ENCODE measurements at regions not wholly inside any gene's neighbourhood (a gene's known extent, or its start where the extent isn't known, plus 50 kb on each side); places are given as distances from the start of the nearest gene placed in this dataset.

DNA sequence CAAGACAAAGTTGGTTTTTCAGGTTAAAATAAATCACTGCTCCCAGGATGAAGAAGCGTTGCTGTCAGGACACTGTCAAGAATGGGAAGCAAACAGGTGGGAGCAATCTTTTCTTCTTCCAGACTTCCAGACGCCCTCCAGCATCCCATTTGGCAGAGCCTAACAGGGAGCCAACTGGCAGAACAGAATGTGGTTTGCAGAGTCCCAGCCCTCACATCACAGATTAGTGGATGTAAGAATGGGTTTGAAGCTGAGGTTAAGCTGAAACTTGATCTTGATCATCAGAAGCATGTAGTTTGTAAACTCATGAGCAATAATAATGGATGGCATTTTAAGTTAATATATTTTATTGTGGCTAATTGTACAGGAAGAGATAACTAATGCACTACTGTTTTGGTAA, 636.4 kb downstream of the SLC6A15 start:
- no peak overlapping the region for H3K27ac ChIP-seq
- TF ChIP-seq, protein P1, sequence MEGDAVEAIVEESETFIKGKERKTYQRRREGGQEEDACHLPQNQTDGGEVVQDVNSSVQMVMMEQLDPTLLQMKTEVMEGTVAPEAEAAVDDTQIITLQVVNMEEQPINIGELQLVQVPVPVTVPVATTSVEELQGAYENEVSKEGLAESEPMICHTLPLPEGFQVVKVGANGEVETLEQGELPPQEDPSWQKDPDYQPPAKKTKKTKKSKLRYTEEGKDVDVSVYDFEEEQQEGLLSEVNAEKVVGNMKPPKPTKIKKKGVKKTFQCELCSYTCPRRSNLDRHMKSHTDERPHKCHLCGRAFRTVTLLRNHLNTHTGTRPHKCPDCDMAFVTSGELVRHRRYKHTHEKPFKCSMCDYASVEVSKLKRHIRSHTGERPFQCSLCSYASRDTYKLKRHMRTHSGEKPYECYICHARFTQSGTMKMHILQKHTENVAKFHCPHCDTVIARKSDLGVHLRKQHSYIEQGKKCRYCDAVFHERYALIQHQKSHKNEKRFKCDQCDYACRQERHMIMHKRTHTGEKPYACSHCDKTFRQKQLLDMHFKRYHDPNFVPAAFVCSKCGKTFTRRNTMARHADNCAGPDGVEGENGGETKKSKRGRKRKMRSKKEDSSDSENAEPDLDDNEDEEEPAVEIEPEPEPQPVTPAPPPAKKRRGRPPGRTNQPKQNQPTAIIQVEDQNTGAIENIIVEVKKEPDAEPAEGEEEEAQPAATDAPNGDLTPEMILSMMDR (conservative IDR thresholded peaks at IDR 0.05) = no peak

DNA sequence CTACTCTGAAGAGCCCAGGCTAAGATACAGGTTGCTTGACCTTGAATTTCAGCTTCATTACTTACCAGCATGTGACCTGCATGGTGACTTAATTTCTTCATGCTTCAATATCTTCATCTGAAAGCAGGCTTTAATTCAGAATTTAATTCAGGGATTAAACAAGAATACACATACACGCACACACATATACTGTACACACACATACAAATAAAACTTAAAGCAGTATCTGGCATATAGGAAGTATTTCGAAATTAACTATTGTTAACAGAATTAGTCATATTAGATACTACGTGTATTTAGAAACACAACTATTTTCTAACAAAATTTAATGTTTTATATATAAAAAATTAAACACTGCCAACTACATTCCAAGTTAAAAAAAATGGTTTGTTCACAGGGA, 640.3 kb downstream of the SLC6A15 start:
- no peak overlapping the region for H3K27ac ChIP-seq
- TF ChIP-seq, protein P1 (conservative IDR thresholded peaks at IDR 0.05) = no peak

DNA sequence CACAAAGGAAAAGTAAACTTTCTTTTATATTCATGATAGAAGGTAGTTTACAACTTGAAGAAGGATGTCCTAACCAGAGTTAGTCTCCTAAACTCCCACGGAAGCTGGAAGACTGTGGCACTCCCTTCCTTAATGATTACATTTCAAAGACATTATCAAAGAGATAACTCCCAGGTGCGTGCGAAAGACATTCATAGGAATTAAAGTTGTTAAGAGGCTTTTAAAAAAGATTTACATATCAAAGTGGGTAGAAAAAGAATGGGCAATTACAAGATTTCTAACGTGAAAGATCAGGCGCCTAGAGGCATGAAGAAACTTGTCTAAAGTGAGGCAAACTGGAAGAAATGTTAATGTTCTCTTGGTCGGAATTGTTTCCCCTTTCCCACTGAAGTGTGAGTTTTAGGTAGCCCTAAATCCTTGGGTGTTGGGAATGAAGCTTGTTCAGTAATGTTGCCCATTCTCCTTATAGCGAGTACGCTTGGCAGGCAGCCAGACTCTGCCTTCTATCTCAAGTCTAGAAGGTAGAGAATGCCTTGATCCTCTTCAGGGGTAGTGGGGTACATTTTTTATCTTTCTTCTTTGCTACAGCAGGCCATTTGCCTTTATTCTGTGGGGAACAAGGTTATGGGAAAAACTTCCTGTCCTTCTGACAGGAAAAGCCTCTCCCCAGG, 642.0 kb downstream of the SLC6A15 start:
- no peak overlapping the region for H3K27ac ChIP-seq
- TF ChIP-seq, protein P1 (conservative IDR thresholded peaks at IDR 0.05) = no peak

DNA sequence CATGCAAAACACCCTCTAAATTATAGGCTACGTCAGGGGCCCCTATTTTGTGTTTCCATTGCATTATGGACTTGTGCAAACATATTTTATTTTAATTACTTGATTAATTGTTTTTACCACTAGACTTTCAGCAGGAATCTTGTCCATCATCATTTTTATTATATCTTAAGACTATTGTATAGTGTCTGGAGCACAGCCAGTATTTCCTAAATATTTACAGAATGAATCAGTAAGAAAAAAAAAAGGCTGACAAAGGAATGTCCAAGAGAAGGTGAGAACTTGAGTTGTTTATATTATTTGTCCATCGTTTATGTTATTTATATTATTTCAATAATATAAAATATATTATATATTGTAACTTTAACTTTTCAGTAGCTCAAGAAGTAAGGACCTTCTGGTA, 664.7 kb downstream of the SLC6A15 start:
- TF ChIP-seq, protein P1 (conservative IDR thresholded peaks at IDR 0.05) = no peak
- no peak overlapping the region for H3K27ac ChIP-seq

DNA sequence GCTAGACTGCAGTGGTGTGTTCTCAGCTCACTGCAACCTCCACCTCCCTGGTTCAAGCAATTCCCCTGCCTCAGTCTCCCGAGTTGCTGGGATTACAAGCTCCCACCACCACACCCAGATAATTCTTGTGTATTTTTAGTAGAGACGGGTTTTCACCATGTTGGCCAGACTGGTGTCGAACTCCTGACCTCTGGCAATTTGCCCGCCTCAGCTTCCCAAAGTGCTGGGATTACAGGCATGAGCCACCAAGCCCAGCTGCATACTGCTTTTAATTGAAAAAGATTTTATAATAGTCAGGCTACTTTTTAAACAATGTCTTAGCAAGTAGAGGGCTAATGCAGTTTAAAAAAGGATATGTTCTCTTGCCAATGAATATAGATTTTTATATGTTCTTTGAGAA, 668.9 kb downstream of the SLC6A15 start:
- TF ChIP-seq, protein P1 (conservative IDR thresholded peaks at IDR 0.05) = no peak
- no peak overlapping the region for H3K27ac ChIP-seq

DNA sequence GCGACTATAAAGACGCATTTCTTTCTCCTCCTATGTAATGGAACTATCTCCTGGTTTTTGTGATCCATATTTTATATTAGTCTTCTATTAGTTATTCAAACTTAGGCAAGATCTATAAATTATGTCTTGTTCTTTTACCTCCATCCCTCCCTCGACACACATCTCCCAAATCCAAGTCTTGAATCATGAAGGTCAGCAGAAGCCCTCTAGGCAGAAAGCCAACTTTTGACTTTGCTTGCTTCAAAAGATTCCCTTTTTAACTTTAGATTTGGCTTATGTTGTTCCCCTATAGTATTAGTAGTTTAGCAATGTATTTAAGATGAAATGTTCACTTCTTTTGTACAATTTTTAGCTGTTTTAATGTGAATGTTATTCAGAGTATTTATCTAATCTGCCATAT, 689.8 kb downstream of the SLC6A15 start:
- TF ChIP-seq, protein P1 (conservative IDR thresholded peaks at IDR 0.05) = no peak
- no peak overlapping the region for H3K27ac ChIP-seq

DNA sequence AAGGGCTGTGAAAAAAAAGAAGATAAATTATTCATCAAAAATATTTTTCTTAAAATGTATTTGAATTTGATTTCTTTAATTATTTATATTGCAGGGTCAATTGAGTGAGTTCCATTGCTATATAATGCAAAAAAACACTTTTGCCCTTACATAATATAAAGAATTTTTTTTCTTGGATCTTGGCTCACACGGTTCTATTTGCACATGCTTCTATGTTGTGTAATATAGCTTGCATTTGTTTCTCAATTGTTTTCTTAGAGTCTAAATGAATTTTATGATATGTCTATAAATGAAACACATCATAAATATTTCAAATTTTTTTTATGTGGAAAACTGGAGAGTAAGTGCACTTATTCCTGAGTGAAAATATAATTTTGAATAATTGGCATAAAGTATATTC, 694.2 kb downstream of the SLC6A15 start:
- TF ChIP-seq, protein P1 (conservative IDR thresholded peaks at IDR 0.05) = no peak
- no peak overlapping the region for H3K27ac ChIP-seq

Data from VCaP (cell line).